ENCODE measurements at regions not wholly inside any gene's neighbourhood (a gene's known extent, or its start where the extent isn't known, plus 50 kb on each side); places are given as distances from the start of the nearest gene placed in this dataset.
"Not testable (repeated sequence)": the region's sequence is repeated elsewhere in the genome, so short reads cannot be mapped to it uniquely, and the experiment has no call there.

- CTCF ChIA-PET = no interaction called here
- POLR2A ChIA-PET = no interaction called here
- no peak for DNase-seq (ENCODE audit: extremely low spot score)
- TF ChIP-seq BHLHE40 (IDR thresholded peaks at IDR 0.05; ENCODE audit: borderline replicate concordance) = no peak
- no peak for TF ChIP-seq TARDBP (IDR thresholded peaks at IDR 0.05)
- TF ChIP-seq FOXA1 (IDR thresholded peaks at IDR 0.05) = no peak
- TF ChIP-seq CTBP1 (IDR thresholded peaks at IDR 0.05; ENCODE audit: borderline replicate concordance) = no peak
- TF ChIP-seq NFRKB (IDR thresholded peaks at IDR 0.05) = no peak
- no peak for TF ChIP-seq L3MBTL2 (conservative IDR thresholded peaks at IDR 0.05)
- TF ChIP-seq ELF4 (IDR thresholded peaks at IDR 0.05) = no peak
- TF ChIP-seq, protein P1, sequence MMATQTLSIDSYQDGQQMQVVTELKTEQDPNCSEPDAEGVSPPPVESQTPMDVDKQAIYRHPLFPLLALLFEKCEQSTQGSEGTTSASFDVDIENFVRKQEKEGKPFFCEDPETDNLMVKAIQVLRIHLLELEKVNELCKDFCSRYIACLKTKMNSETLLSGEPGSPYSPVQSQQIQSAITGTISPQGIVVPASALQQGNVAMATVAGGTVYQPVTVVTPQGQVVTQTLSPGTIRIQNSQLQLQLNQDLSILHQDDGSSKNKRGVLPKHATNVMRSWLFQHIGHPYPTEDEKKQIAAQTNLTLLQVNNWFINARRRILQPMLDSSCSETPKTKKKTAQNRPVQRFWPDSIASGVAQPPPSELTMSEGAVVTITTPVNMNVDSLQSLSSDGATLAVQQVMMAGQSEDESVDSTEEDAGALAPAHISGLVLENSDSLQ (IDR thresholded peaks at IDR 0.05) = no peak
- no peak for TF ChIP-seq HDGF (IDR thresholded peaks at IDR 0.05; ENCODE audit: borderline replicate concordance)
- TF ChIP-seq ARNT (IDR thresholded peaks at IDR 0.05) = no peak
- no peak for TF ChIP-seq SUZ12 (IDR thresholded peaks at IDR 0.05)
- TF ChIP-seq ZNF384 (IDR thresholded peaks at IDR 0.05) = no peak
- TF ChIP-seq FOXM1 (IDR thresholded peaks at IDR 0.05; ENCODE audit: borderline replicate concordance) = no peak
- TF ChIP-seq FOXK2 (IDR thresholded peaks at IDR 0.05) = no peak
Measured at GRCh38 chrX:87098477-87098876, 419.1 kb upstream of the KLHL4 start.

GRCh38 chrX:87105131-87105530, 412.5 kb upstream of the KLHL4 start:
- CTCF ChIA-PET = no interaction called here
- DNase-seq (ENCODE audit: extremely low spot score) = no peak
- POLR2A ChIA-PET = no interaction called here
- TF ChIP-seq ARNT (IDR thresholded peaks at IDR 0.05) (no peak), L3MBTL2 (conservative IDR thresholded peaks at IDR 0.05) (no peak), FOXK2 (IDR thresholded peaks at IDR 0.05) (no peak), TARDBP (IDR thresholded peaks at IDR 0.05) (no peak), CTBP1 (IDR thresholded peaks at IDR 0.05; ENCODE audit: borderline replicate concordance) (no peak), BHLHE40 (IDR thresholded peaks at IDR 0.05; ENCODE audit: borderline replicate concordance) (no peak), SP1 (IDR thresholded peaks at IDR 0.05) (no peak), FOXM1 (IDR thresholded peaks at IDR 0.05; ENCODE audit: borderline replicate concordance) (no peak), ELF4 (IDR thresholded peaks at IDR 0.05) (no peak), LEF1 (IDR thresholded peaks at IDR 0.05; ENCODE audit: borderline replicate concordance) (no peak), HDGF (IDR thresholded peaks at IDR 0.05; ENCODE audit: borderline replicate concordance) (no peak), NFRKB (IDR thresholded peaks at IDR 0.05) (no peak), FOXA1 (IDR thresholded peaks at IDR 0.05) (no peak)
- TF ChIP-seq, protein P1 (IDR thresholded peaks at IDR 0.05) = no peak

DNA sequence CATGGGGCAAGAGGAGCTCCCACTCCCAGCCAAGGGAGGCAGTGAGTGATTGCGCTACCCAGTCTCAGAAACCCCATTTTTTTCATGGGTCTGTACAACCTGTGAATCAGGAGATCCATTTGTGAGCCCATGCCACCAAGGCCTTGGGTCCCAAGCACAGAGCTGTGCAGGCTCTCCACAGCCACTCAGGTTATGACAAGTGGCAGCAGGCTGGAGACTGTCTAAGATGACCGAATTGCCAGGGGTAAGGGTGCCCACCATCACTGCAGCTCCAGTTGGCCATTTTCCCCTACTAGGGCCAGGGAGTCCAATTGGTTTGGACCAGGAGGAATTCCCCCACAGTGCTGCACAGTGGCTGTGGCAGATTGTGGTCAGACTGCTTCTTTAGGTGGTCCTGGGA, 407.5 kb upstream of the KLHL4 start:
- CTCF ChIA-PET = no interaction called here
- POLR2A ChIA-PET = no interaction called here
- TF ChIP-seq FOXK2 (IDR thresholded peaks at IDR 0.05) = no peak
- no peak for TF ChIP-seq FOXM1 (IDR thresholded peaks at IDR 0.05; ENCODE audit: borderline replicate concordance)
- TF ChIP-seq L3MBTL2 (conservative IDR thresholded peaks at IDR 0.05) = no peak
- no peak for TF ChIP-seq HDGF (IDR thresholded peaks at IDR 0.05; ENCODE audit: borderline replicate concordance)
- TF ChIP-seq LEF1 (IDR thresholded peaks at IDR 0.05; ENCODE audit: borderline replicate concordance) = no peak
- TF ChIP-seq CTBP1 (IDR thresholded peaks at IDR 0.05; ENCODE audit: borderline replicate concordance) = no peak
- no peak for TF ChIP-seq SP1 (IDR thresholded peaks at IDR 0.05)
- no peak for TF ChIP-seq ARNT (IDR thresholded peaks at IDR 0.05)
- no peak for TF ChIP-seq NFRKB (IDR thresholded peaks at IDR 0.05)
- TF ChIP-seq TARDBP (IDR thresholded peaks at IDR 0.05) = no peak
- DNase-seq (ENCODE audit: extremely low spot score) = no peak

DNA sequence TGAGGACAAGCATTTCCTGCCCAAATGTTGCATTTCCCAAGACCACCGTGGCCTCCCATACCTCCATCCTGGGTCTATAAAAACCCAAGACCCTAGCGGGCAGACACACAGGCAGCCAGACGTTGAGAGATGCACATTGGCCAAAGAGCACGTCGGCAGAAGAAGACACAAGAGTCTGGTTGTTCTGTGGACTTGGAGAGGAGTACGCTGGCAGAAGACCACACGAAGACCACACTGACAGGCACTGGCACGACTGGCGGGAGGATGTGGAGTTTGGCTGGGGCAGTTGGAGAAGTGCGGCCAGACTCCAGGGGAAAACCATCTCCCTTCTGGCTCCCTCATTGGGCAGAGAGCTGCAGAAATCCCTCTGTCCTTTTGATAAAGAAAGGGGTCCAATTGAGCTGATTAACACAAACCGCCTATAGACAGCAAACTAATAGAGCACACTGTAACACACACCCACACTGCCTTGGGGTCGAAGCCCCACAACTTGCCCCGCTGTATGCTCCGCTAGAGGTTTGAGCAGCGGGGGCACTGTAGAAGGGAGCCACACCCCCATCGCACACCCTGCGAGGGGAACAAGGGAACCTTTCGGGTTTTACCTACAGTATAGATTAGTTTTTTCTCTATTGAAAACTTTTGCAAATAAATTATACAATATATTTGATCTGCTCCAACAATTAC, 376.7 kb upstream of the KLHL4 start:
- no peak for TF ChIP-seq TARDBP (IDR thresholded peaks at IDR 0.05)
- TF ChIP-seq ZNF384 (IDR thresholded peaks at IDR 0.05) = no peak
- TF ChIP-seq L3MBTL2 (conservative IDR thresholded peaks at IDR 0.05) = no peak
- no peak for TF ChIP-seq FOXA1 (IDR thresholded peaks at IDR 0.05)
- no peak for TF ChIP-seq SP1 (IDR thresholded peaks at IDR 0.05)
- TF ChIP-seq ARNT (IDR thresholded peaks at IDR 0.05) = no peak
- TF ChIP-seq FOXK2 (IDR thresholded peaks at IDR 0.05) = no peak
- TF ChIP-seq NFRKB (IDR thresholded peaks at IDR 0.05) = no peak
- TF ChIP-seq HDGF (IDR thresholded peaks at IDR 0.05; ENCODE audit: borderline replicate concordance) = no peak
- no peak for TF ChIP-seq SUZ12 (IDR thresholded peaks at IDR 0.05)
- TF ChIP-seq BHLHE40 (IDR thresholded peaks at IDR 0.05; ENCODE audit: borderline replicate concordance) = no peak
- no peak for TF ChIP-seq CTBP1 (IDR thresholded peaks at IDR 0.05; ENCODE audit: borderline replicate concordance)
- no peak for TF ChIP-seq FOXM1 (IDR thresholded peaks at IDR 0.05; ENCODE audit: borderline replicate concordance)
- TF ChIP-seq LEF1 (IDR thresholded peaks at IDR 0.05; ENCODE audit: borderline replicate concordance) = no peak
- no peak for TF ChIP-seq ELF4 (IDR thresholded peaks at IDR 0.05)
- TF ChIP-seq, protein P1 (IDR thresholded peaks at IDR 0.05) = no peak
- CTCF ChIA-PET = no interaction called here
- POLR2A ChIA-PET = no interaction called here
- no peak for DNase-seq (ENCODE audit: extremely low spot score)

DNA sequence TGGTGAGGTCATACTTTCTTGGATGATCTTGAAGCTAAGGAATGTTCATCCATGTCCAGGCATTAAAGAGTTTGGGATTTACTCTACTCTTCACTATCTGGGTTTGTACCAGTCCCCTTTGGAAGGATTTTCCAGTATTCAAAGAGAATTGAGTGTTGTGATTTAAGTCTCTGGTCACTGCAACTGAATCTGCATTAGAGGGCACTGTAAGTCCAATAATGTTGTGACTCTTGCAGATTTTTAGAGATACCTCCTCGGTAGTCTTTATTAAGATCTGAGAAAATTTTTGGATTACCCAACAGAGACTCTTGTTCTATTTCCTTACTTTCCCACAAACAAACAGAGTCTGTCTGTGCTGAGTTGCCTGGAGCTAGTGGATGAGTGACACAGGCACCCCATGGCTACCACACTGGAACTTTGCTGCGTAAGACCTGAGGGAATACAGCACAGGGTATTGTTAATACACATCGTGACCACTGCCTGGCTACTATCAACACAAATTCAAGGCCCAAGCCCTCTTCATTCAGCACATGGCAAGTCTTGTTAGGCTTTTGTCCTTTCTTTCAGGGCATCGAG, 357.1 kb upstream of the KLHL4 start:
- TF ChIP-seq LEF1 (IDR thresholded peaks at IDR 0.05; ENCODE audit: borderline replicate concordance) (no peak), L3MBTL2 (conservative IDR thresholded peaks at IDR 0.05) (no peak), FOXA1 (IDR thresholded peaks at IDR 0.05) (no peak), BHLHE40 (IDR thresholded peaks at IDR 0.05; ENCODE audit: borderline replicate concordance) (no peak), FOXM1 (IDR thresholded peaks at IDR 0.05; ENCODE audit: borderline replicate concordance) (no peak), CTBP1 (IDR thresholded peaks at IDR 0.05; ENCODE audit: borderline replicate concordance) (no peak)
- ChIA-PET POLR2A (no interaction called here), CTCF (no interaction called here)
- no peak for DNase-seq (ENCODE audit: extremely low spot score)

GRCh38 chrX:87167841-87168240, 349.8 kb upstream of the KLHL4 start:
- TF ChIP-seq SUZ12 (IDR thresholded peaks at IDR 0.05) (no peak), FOXA1 (IDR thresholded peaks at IDR 0.05) (no peak), NFRKB (IDR thresholded peaks at IDR 0.05) (no peak), HDGF (IDR thresholded peaks at IDR 0.05; ENCODE audit: borderline replicate concordance) (no peak), CTBP1 (IDR thresholded peaks at IDR 0.05; ENCODE audit: borderline replicate concordance) (no peak), ELF4 (IDR thresholded peaks at IDR 0.05) (no peak), FOXM1 (IDR thresholded peaks at IDR 0.05; ENCODE audit: borderline replicate concordance) (no peak), LEF1 (IDR thresholded peaks at IDR 0.05; ENCODE audit: borderline replicate concordance) (no peak), SP1 (IDR thresholded peaks at IDR 0.05) (no peak), TARDBP (IDR thresholded peaks at IDR 0.05) (no peak), FOXK2 (IDR thresholded peaks at IDR 0.05) (no peak)
- TF ChIP-seq, protein P1 (IDR thresholded peaks at IDR 0.05) = no peak
- ChIA-PET POLR2A (no interaction called here), CTCF (no interaction called here)
- no peak for DNase-seq (ENCODE audit: extremely low spot score)

DNA sequence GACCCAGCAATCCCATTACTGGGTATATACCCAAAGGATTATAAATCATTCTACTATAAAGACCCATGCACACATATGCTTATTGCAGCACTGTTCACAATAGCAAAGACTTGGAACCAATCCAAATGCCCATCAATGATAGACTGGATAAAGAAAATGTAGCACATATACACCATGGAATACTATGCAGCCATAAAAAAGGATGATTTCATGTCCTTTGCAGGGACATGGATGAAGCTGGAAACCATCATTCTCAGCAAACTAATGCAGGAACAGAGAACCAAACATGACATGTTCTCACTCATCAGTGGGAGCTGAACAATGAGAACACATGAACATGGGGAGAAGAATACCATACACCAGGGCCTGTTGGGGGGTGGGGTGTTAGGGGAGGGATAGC, 339.6 kb upstream of the KLHL4 start:
- POLR2A ChIA-PET; DNase-seq (ENCODE audit: extremely low spot score); CTCF ChIA-PET: not testable (repeated sequence)
